ENCODE measurements at regions not wholly inside any gene's neighbourhood (a gene's known extent, or its start where the extent isn't known, plus 50 kb on each side); places are given as distances from the start of the nearest gene placed in this dataset.

GRCh38 chr3:163773136-163773535 lies 1305.2 kb downstream of the SI start:
- Histone ChIP-seq H2BK15ac (replicated peaks; ENCODE audit: low read depth) (no peak overlapping the region), H3K9ac (ENCODE audit: low read length) (no peak overlapping the region), H4K5ac (ENCODE audit: low read length) (no peak overlapping the region), H3K23ac (ENCODE audit: low read length) (no peak overlapping the region), H3K56ac (ENCODE audit: low read length) (no peak overlapping the region), H2BK120ac (ENCODE audit: low read depth, low read length) (no peak overlapping the region), H3K4ac (ENCODE audit: low read depth, low read length) (no peak overlapping the region), H3K18ac (ENCODE audit: low read length) (no peak overlapping the region), H4K8ac (ENCODE audit: low read depth, low read length) (no peak overlapping the region), H2AK5ac (ENCODE audit: low read length) (no peak overlapping the region), H3K27ac (ENCODE audit: low read depth, low read length) (no peak overlapping the region), H3K79me1 (ENCODE audit: low read length) (no peaks in the 10 kb centered on the region), H3K4me2 (ENCODE audit: low read length) (no peak overlapping the region), H2BK5ac (ENCODE audit: low read length) (no peak overlapping the region), H3K4me3 (ENCODE audit: low read length) (no peak overlapping the region), H3K4me1 (ENCODE audit: control insufficient read depth, low read depth, low read length) (no peaks in the 10 kb centered on the region), H3K27me3 (ENCODE audit: insufficient read depth, low read length, poor library complexity) (no peaks in the 10 kb centered on the region), H3K36me3 (ENCODE audit: control insufficient read depth, insufficient read depth, low read length) (no peaks in the 10 kb centered on the region), H3K79me2 (ENCODE audit: control insufficient read depth, insufficient read depth, low read length) (no peaks in the 10 kb centered on the region)
- no peak for DNase-seq

DNA sequence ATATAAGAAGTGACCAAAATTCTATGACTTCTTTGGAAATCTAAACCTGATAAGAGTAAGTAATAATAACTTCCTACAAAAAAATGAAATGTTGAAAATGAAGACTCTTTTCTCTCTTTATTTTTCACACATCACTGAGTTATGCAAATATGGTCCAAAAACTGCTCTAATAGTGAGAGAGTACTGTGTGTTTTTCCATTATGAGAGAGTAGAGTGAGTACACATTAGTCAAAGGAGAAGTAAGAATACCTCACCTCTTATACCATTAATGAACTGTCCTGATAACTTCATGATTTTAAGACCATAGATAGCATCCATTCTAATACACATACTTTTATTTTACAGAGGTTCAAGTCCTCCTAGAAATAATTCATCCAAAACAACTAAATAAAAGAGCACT lies 1310.2 kb downstream of the SI start:
- no peak overlapping the region for H4K8ac ChIP-seq (ENCODE audit: low read depth, low read length)
- no peaks in the 10 kb centered on the region for H3K4me1 ChIP-seq (ENCODE audit: control insufficient read depth, low read depth, low read length)
- H2BK15ac ChIP-seq (replicated peaks; ENCODE audit: low read depth) = no peak overlapping the region
- H3K56ac ChIP-seq (ENCODE audit: low read length) = no peak overlapping the region
- no peak overlapping the region for H3K18ac ChIP-seq (ENCODE audit: low read length)
- H3K27me3 ChIP-seq (ENCODE audit: insufficient read depth, low read length, poor library complexity) = no peaks in the 10 kb centered on the region
- H2BK120ac ChIP-seq (ENCODE audit: low read depth, low read length) = no peak overlapping the region
- no peak overlapping the region for H3K4ac ChIP-seq (ENCODE audit: low read depth, low read length)
- H3K23ac ChIP-seq (ENCODE audit: low read length) = no peak overlapping the region
- H3K79me2 ChIP-seq (ENCODE audit: control insufficient read depth, insufficient read depth, low read length) = no peaks in the 10 kb centered on the region
- H3K4me3 ChIP-seq (ENCODE audit: low read length) = no peak overlapping the region
- no peak overlapping the region for H3K4me2 ChIP-seq (ENCODE audit: low read length)
- no peak for DNase-seq
- H3K27ac ChIP-seq (ENCODE audit: low read depth, low read length) = no peak overlapping the region
- no peaks in the 10 kb centered on the region for H3K36me3 ChIP-seq (ENCODE audit: control insufficient read depth, insufficient read depth, low read length)
- H3K9ac ChIP-seq (ENCODE audit: low read length) = no peak overlapping the region
- no peak overlapping the region for H4K5ac ChIP-seq (ENCODE audit: low read length)
- no peak overlapping the region for H2AK5ac ChIP-seq (ENCODE audit: low read length)
- no peaks in the 10 kb centered on the region for H3K79me1 ChIP-seq (ENCODE audit: low read length)
- H2BK5ac ChIP-seq (ENCODE audit: low read length) = no peak overlapping the region

- H3K9ac ChIP-seq (ENCODE audit: low read length) = no peak overlapping the region
- H3K27me3 ChIP-seq (ENCODE audit: insufficient read depth, low read length, poor library complexity) = no peaks in the 10 kb centered on the region
- H2BK120ac ChIP-seq (ENCODE audit: low read depth, low read length) = no peak overlapping the region
- H3K56ac ChIP-seq (ENCODE audit: low read length) = no peak overlapping the region
- H3K79me1 ChIP-seq (ENCODE audit: low read length) = no peaks in the 10 kb centered on the region
- no peak overlapping the region for H3K18ac ChIP-seq (ENCODE audit: low read length)
- H3K4me1 ChIP-seq (ENCODE audit: control insufficient read depth, low read depth, low read length) = no peaks in the 10 kb centered on the region
- no peaks in the 10 kb centered on the region for H3K36me3 ChIP-seq (ENCODE audit: control insufficient read depth, insufficient read depth, low read length)
- no peak overlapping the region for H2BK5ac ChIP-seq (ENCODE audit: low read length)
- no peak overlapping the region for H3K23ac ChIP-seq (ENCODE audit: low read length)
- no peak overlapping the region for H4K8ac ChIP-seq (ENCODE audit: low read depth, low read length)
- H3K79me2 ChIP-seq (ENCODE audit: control insufficient read depth, insufficient read depth, low read length) = no peaks in the 10 kb centered on the region
- no peak overlapping the region for H3K4ac ChIP-seq (ENCODE audit: low read depth, low read length)
- H2AK5ac ChIP-seq (ENCODE audit: low read length) = no peak overlapping the region
- no peak overlapping the region for H4K5ac ChIP-seq (ENCODE audit: low read length)
- no peak overlapping the region for H2BK15ac ChIP-seq (replicated peaks; ENCODE audit: low read depth)
- no peak overlapping the region for H3K4me3 ChIP-seq (ENCODE audit: low read length)
- no peak overlapping the region for H3K4me2 ChIP-seq (ENCODE audit: low read length)
- H3K27ac ChIP-seq (ENCODE audit: low read depth, low read length) = no peak overlapping the region
- DNase-seq = no peak
Observed at GRCh38 chr3:163766112-163766511, 1312.2 kb downstream of the SI start.

GRCh38 chr3:163753033-163753432 lies 1325.3 kb downstream of the SI start:
- Histone ChIP-seq H3K23ac (ENCODE audit: low read length) (no peak overlapping the region), H2AK5ac (ENCODE audit: low read length) (no peak overlapping the region), H2BK5ac (ENCODE audit: low read length) (no peak overlapping the region), H3K79me1 (ENCODE audit: low read length) (no peaks in the 10 kb centered on the region), H3K18ac (ENCODE audit: low read length) (no peak overlapping the region), H2BK120ac (ENCODE audit: low read depth, low read length) (no peak overlapping the region), H4K5ac (ENCODE audit: low read length) (no peak overlapping the region), H3K4me1 (ENCODE audit: control insufficient read depth, low read depth, low read length) (no peaks in the 10 kb centered on the region), H3K27ac (ENCODE audit: low read depth, low read length) (no peak overlapping the region), H3K4me3 (ENCODE audit: low read length) (no peak overlapping the region), H2BK15ac (replicated peaks; ENCODE audit: low read depth) (no peak overlapping the region), H4K8ac (ENCODE audit: low read depth, low read length) (no peak overlapping the region), H3K36me3 (ENCODE audit: control insufficient read depth, insufficient read depth, low read length) (no peaks in the 10 kb centered on the region), H3K9ac (ENCODE audit: low read length) (no peak overlapping the region), H3K4me2 (ENCODE audit: low read length) (no peak overlapping the region), H3K79me2 (ENCODE audit: control insufficient read depth, insufficient read depth, low read length) (no peaks in the 10 kb centered on the region), H3K56ac (ENCODE audit: low read length) (no peak overlapping the region), H3K4ac (ENCODE audit: low read depth, low read length) (no peak overlapping the region), H3K27me3 (ENCODE audit: insufficient read depth, low read length, poor library complexity) (no peaks in the 10 kb centered on the region)
- DNase-seq = no peak
- no CpG with 5 or more reads among the region's 1 CpG for WGBS (ENCODE audit: extremely low coverage, insufficient coverage, low lambda C conversion rate)

DNA sequence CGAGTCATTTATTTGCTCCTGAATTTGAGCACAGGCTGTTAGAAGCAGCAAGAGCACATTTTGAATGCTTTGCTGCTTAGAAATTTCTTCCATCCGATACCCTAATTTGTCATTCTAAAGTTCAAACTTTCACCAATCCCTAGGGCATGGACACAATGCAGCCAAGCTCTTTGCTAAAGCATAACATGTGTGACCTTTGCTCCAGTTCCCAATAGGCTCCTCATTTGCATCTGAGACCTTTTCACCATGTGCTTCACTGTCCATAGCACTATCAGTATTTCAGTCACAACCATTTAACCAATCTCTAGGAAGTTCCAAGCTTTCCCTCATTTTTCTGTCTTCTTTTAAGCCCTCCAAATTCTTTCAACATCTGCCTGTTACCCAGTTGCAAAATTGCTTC lies 1333.1 kb downstream of the SI start:
- Histone ChIP-seq H2BK5ac (ENCODE audit: low read length) (no peak overlapping the region), H3K27ac (ENCODE audit: low read depth, low read length) (no peak overlapping the region), H3K79me1 (ENCODE audit: low read length) (no peaks in the 10 kb centered on the region), H3K9ac (ENCODE audit: low read length) (no peak overlapping the region), H3K36me3 (ENCODE audit: control insufficient read depth, insufficient read depth, low read length) (no peaks in the 10 kb centered on the region), H2BK120ac (ENCODE audit: low read depth, low read length) (no peak overlapping the region), H3K4ac (ENCODE audit: low read depth, low read length) (no peak overlapping the region), H3K79me2 (ENCODE audit: control insufficient read depth, insufficient read depth, low read length) (no peaks in the 10 kb centered on the region), H3K27me3 (ENCODE audit: insufficient read depth, low read length, poor library complexity) (no peaks in the 10 kb centered on the region), H3K4me3 (ENCODE audit: low read length) (no peak overlapping the region), H3K4me2 (ENCODE audit: low read length) (no peak overlapping the region), H2AK5ac (ENCODE audit: low read length) (no peak overlapping the region), H3K4me1 (ENCODE audit: control insufficient read depth, low read depth, low read length) (no peaks in the 10 kb centered on the region), H4K5ac (ENCODE audit: low read length) (no peak overlapping the region), H2BK15ac (replicated peaks; ENCODE audit: low read depth) (no peak overlapping the region), H3K56ac (ENCODE audit: low read length) (no peak overlapping the region), H4K8ac (ENCODE audit: low read depth, low read length) (no peak overlapping the region), H3K23ac (ENCODE audit: low read length) (no peak overlapping the region), H3K18ac (ENCODE audit: low read length) (no peak overlapping the region)
- WGBS (ENCODE audit: extremely low coverage, insufficient coverage, low lambda C conversion rate) = no CpG with 5 or more reads among the region's 2 CpGs
- no peak for DNase-seq

GRCh38 chr3:163735394-163735793 lies 1342.9 kb downstream of the SI start:
- H3K4me1 ChIP-seq (ENCODE audit: control insufficient read depth, low read depth, low read length) = no peaks in the 10 kb centered on the region
- H2AK5ac ChIP-seq (ENCODE audit: low read length) = no peak overlapping the region
- H3K79me2 ChIP-seq (ENCODE audit: control insufficient read depth, insufficient read depth, low read length) = no peaks in the 10 kb centered on the region
- no peak overlapping the region for H2BK5ac ChIP-seq (ENCODE audit: low read length)
- H2BK120ac ChIP-seq (ENCODE audit: low read depth, low read length) = no peak overlapping the region
- H3K4me3 ChIP-seq (ENCODE audit: low read length) = no peak overlapping the region
- H3K4me2 ChIP-seq (ENCODE audit: low read length) = no peak overlapping the region
- H2BK15ac ChIP-seq (replicated peaks; ENCODE audit: low read depth) = no peak overlapping the region
- no peak overlapping the region for H3K18ac ChIP-seq (ENCODE audit: low read length)
- H4K8ac ChIP-seq (ENCODE audit: low read depth, low read length) = no peak overlapping the region
- no peaks in the 10 kb centered on the region for H3K79me1 ChIP-seq (ENCODE audit: low read length)
- no peaks in the 10 kb centered on the region for H3K36me3 ChIP-seq (ENCODE audit: control insufficient read depth, insufficient read depth, low read length)
- no peak for DNase-seq
- no peak overlapping the region for H3K4ac ChIP-seq (ENCODE audit: low read depth, low read length)
- no CpG with 5 or more reads among the region's 1 CpG for WGBS (ENCODE audit: extremely low coverage, insufficient coverage, low lambda C conversion rate)
- no peak overlapping the region for H3K23ac ChIP-seq (ENCODE audit: low read length)
- H3K27ac ChIP-seq (ENCODE audit: low read depth, low read length) = no peak overlapping the region
- no peak overlapping the region for H3K56ac ChIP-seq (ENCODE audit: low read length)
- no peak overlapping the region for H4K5ac ChIP-seq (ENCODE audit: low read length)
- H3K27me3 ChIP-seq (ENCODE audit: insufficient read depth, low read length, poor library complexity) = no peaks in the 10 kb centered on the region
- H3K9ac ChIP-seq (ENCODE audit: low read length) = no peak overlapping the region

Data from mesendoderm (in vitro differentiated cells).